ENCODE measurements at regions not wholly inside any gene's neighbourhood (a gene's known extent, or its start where the extent isn't known, plus 50 kb on each side); places are given as distances from the start of the nearest gene placed in this dataset.

GRCh38 chr12:3999904-4000303, 126.7 kb upstream of the PARP11 start:
- DNase-seq (ENCODE audit: low read depth in 1 of 2, low spot score in 1 of 2) (no peak), ATAC-seq (no peak), FAIRE-seq (no peak)
- WGBS (ENCODE audit: missing lambda C conversion rate): 44% methylated on average over 8 of the region's 8 CpGs
- no peak overlapping the region for H3K4me3 ChIP-seq
- ChIA-PET CTCF (interaction anchor here (2.1 to 17.8 kb wide), 4 partner anchors 11 to 278 kb away, joined by 8 to 338 read pairs (median 38); no protein-coding TSS in a partner anchor), POLR2A (no interaction called here)
- no peak for TF ChIP-seq MAX (IDR thresholded peaks at IDR 0.05)
- no peak for TF ChIP-seq PHF8 (IDR thresholded peaks at IDR 0.05; ENCODE audit: borderline replicate concordance, low read depth)
- H3K4me2 ChIP-seq: no peak overlapping the region
- no peaks in the 10 kb centered on the region for H3K4me1 ChIP-seq
- no peak overlapping the region for H3K27ac ChIP-seq
- H3K9me3 ChIP-seq: peaks cover 11% of the 10 kb centered on the region; the same call in 1 of the 3 replicates

- Histone ChIP-seq H3K27ac (no peak overlapping the region), H3K9me3 (peaks cover 11% of the 10 kb centered on the region; the same call in 1 of the 3 replicates), H3K4me2 (no peak overlapping the region), H3K4me3 (no peak overlapping the region), H3K4me1 (no peaks in the 10 kb centered on the region)
- WGBS (ENCODE audit: missing lambda C conversion rate): 8% methylated on average over 7 of the region's 7 CpGs
- CTCF ChIA-PET: interaction anchor here (0.7 to 17.8 kb wide), 5 partner anchors 12 to 279 kb away, joined by 3 to 338 read pairs (median 3); no protein-coding TSS in a partner anchor
- ATAC-seq (no peak), FAIRE-seq (no peak), DNase-seq (ENCODE audit: low read depth in 1 of 2, low spot score in 1 of 2) (peak in 1 of 2 experiments; percentile 40)
- no peak for TF ChIP-seq HOXA7 (CRISPR knock-in tag; IDR thresholded peaks at IDR 0.05)
- no peak for TF ChIP-seq POLR2A (IDR thresholded peaks at IDR 0.05; ENCODE audit: low read length)
- TF ChIP-seq NPAS2 (CRISPR knock-in tag; IDR thresholded peaks at IDR 0.05; ENCODE audit: borderline replicate concordance): no peak
- no peak for TF ChIP-seq NR3C1 (IDR thresholded peaks at IDR 0.05)
- TF ChIP-seq ZC3H11A (IDR thresholded peaks at IDR 0.05): no peak
- no peak for TF ChIP-seq EHMT2 (IDR thresholded peaks at IDR 0.05; ENCODE audit: low read depth)
- TF ChIP-seq PHF8 (IDR thresholded peaks at IDR 0.05; ENCODE audit: borderline replicate concordance, low read depth): no peak
- TF ChIP-seq CTCF (IDR thresholded peaks at IDR 0.05): no peak
- TF ChIP-seq RNF2 (IDR thresholded peaks at IDR 0.05; ENCODE audit: borderline replicate concordance, low read depth): no peak
- no peak for TF ChIP-seq USF2 (IDR thresholded peaks at IDR 0.05)
- TF ChIP-seq RCOR1 (IDR thresholded peaks at IDR 0.05; ENCODE audit: low read depth, low read length): no peak
- POLR2A ChIA-PET: interaction anchor here (1.2 kb wide), 1 partner anchor 33 kb away, joined by 8 read pairs; no protein-coding TSS in a partner anchor
Observed at GRCh38 chr12:3998968-3999792, 126.0 kb upstream of the PARP11 start.

- peaks cover 11% of the 10 kb centered on the region; the same call in 1 of the 3 replicates for H3K9me3 ChIP-seq
- H3K4me3 ChIP-seq: no peak overlapping the region
- no peak for DNase-seq (ENCODE audit: low read depth in 1 of 2, low spot score in 1 of 2)
- ChIA-PET POLR2A (interaction anchor here (1.0 to 1.2 kb wide), 2 partner anchors 33 to 38 kb away, joined by 3 to 8 read pairs; no protein-coding TSS in a partner anchor), CTCF (interaction anchor here (0.7 to 17.8 kb wide), 5 partner anchors 13 to 283 kb away, joined by 3 to 338 read pairs (median 3); no protein-coding TSS in a partner anchor)
- no peaks in the 10 kb centered on the region for H3K4me1 ChIP-seq
- H3K27ac ChIP-seq: no peak overlapping the region
- no peak for TF ChIP-seq BHLHE40 (IDR thresholded peaks at IDR 0.05; ENCODE audit: low read depth, low read length)
- no peak for TF ChIP-seq FOSL2 (IDR thresholded peaks at IDR 0.05)
- no peak for TF ChIP-seq FOSL2 (CRISPR knock-in tag; IDR thresholded peaks at IDR 0.05)
- TF ChIP-seq, protein P1, sequence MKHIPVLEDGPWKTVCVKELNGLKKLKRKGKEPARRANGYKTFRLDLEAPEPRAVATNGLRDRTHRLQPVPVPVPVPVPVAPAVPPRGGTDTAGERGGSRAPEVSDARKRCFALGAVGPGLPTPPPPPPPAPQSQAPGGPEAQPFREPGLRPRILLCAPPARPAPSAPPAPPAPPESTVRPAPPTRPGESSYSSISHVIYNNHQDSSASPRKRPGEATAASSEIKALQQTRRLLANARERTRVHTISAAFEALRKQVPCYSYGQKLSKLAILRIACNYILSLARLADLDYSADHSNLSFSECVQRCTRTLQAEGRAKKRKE (CRISPR knock-in tag; IDR thresholded peaks at IDR 0.05; ENCODE audit: low read depth): no peak
- no peak for TF ChIP-seq USF2 (IDR thresholded peaks at IDR 0.05)
- TF ChIP-seq PHF8 (IDR thresholded peaks at IDR 0.05; ENCODE audit: borderline replicate concordance, low read depth): no peak
- TF ChIP-seq ZSCAN20 (CRISPR knock-in tag; IDR thresholded peaks at IDR 0.05): no peak
- no peak for TF ChIP-seq JUNB (IDR thresholded peaks at IDR 0.05)
- TF ChIP-seq ZFP36 (IDR thresholded peaks at IDR 0.05; ENCODE audit: borderline replicate concordance, partially characterized antibody): no peak
- TF ChIP-seq POLR2AphosphoS2 (conservative IDR thresholded peaks at IDR 0.05; ENCODE audit: low read length): no peak
- ATAC-seq: no peak
- FAIRE-seq: no peak
- WGBS (ENCODE audit: missing lambda C conversion rate): 41% methylated on average over 5 of the region's 5 CpGs
- no peak overlapping the region for H3K4me2 ChIP-seq
Observed at GRCh38 chr12:3998397-3998796, 125.2 kb upstream of the PARP11 start.
